ENCODE measurements at regions not wholly inside any gene's neighbourhood (a gene's known extent, or its start where the extent isn't known, plus 50 kb on each side); places are given as distances from the start of the nearest gene placed in this dataset.

DNA sequence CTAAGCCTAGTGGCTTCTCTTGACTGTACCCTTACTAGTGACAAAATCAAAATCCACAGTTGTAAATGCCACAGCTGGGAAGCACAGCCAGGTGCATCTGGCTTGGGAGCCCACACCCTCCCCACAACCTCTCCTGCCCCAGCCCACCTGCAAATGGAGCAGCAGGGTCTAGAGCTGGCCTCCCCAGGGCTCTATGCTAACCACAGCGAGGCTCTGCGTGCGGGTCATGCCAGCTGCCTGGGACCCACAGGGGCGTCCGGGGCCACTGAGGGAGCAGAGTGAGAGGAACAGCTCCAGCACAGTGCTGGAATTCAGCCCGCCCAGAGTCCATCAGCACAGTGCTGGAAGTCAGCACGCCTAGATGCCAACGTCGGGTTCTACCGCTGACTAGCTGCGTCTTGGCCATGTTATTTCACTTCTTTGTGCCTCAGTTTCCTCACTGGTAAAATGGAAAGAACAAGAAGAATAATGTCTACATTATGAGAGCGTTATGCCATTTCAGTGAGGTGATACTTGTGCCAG is 109.1 kb upstream of the ID2 start:
- TF ChIP-seq, protein P1, sequence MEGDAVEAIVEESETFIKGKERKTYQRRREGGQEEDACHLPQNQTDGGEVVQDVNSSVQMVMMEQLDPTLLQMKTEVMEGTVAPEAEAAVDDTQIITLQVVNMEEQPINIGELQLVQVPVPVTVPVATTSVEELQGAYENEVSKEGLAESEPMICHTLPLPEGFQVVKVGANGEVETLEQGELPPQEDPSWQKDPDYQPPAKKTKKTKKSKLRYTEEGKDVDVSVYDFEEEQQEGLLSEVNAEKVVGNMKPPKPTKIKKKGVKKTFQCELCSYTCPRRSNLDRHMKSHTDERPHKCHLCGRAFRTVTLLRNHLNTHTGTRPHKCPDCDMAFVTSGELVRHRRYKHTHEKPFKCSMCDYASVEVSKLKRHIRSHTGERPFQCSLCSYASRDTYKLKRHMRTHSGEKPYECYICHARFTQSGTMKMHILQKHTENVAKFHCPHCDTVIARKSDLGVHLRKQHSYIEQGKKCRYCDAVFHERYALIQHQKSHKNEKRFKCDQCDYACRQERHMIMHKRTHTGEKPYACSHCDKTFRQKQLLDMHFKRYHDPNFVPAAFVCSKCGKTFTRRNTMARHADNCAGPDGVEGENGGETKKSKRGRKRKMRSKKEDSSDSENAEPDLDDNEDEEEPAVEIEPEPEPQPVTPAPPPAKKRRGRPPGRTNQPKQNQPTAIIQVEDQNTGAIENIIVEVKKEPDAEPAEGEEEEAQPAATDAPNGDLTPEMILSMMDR (IDR thresholded peaks at IDR 0.05 in 2 of 3, conservative IDR thresholded peaks at IDR 0.05 in 1 of 3; ENCODE audit: borderline replicate concordance in 1 of 3, insufficient read depth in 1 of 3, low read depth in 2 of 3, low read length in 2 of 3), result no peak
- TF ChIP-seq TCF7L2 (IDR thresholded peaks at IDR 0.05; ENCODE audit: borderline replicate concordance, extremely low read depth, insufficient read depth, insufficient read length), result no peak
- no peak for TF ChIP-seq RAD21 (IDR thresholded peaks at IDR 0.05; ENCODE audit: low read depth)
- TF ChIP-seq EZH2phosphoT487 (IDR thresholded peaks at IDR 0.05; ENCODE audit: borderline replicate concordance), result no peak
- TF ChIP-seq, protein P2, sequence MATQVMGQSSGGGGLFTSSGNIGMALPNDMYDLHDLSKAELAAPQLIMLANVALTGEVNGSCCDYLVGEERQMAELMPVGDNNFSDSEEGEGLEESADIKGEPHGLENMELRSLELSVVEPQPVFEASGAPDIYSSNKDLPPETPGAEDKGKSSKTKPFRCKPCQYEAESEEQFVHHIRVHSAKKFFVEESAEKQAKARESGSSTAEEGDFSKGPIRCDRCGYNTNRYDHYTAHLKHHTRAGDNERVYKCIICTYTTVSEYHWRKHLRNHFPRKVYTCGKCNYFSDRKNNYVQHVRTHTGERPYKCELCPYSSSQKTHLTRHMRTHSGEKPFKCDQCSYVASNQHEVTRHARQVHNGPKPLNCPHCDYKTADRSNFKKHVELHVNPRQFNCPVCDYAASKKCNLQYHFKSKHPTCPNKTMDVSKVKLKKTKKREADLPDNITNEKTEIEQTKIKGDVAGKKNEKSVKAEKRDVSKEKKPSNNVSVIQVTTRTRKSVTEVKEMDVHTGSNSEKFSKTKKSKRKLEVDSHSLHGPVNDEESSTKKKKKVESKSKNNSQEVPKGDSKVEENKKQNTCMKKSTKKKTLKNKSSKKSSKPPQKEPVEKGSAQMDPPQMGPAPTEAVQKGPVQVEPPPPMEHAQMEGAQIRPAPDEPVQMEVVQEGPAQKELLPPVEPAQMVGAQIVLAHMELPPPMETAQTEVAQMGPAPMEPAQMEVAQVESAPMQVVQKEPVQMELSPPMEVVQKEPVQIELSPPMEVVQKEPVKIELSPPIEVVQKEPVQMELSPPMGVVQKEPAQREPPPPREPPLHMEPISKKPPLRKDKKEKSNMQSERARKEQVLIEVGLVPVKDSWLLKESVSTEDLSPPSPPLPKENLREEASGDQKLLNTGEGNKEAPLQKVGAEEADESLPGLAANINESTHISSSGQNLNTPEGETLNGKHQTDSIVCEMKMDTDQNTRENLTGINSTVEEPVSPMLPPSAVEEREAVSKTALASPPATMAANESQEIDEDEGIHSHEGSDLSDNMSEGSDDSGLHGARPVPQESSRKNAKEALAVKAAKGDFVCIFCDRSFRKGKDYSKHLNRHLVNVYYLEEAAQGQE (IDR thresholded peaks at IDR 0.05; ENCODE audit: low read depth), result no peak
- TF ChIP-seq ZNF274 (IDR thresholded peaks at IDR 0.05; ENCODE audit: low read depth, low read length), result no peak
- TF ChIP-seq CBX3 (IDR thresholded peaks at IDR 0.05; ENCODE audit: low read depth), result no peak
- no peak for TF ChIP-seq POLR2AphosphoS5 (IDR thresholded peaks at IDR 0.05; ENCODE audit: low read depth, low read length)
- TF ChIP-seq, protein P3, sequence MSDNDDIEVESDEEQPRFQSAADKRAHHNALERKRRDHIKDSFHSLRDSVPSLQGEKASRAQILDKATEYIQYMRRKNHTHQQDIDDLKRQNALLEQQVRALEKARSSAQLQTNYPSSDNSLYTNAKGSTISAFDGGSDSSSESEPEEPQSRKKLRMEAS (IDR thresholded peaks at IDR 0.05), result no peak
